HG03354 (cell line): ENCODE measurements at regions not wholly inside any gene's neighbourhood (a gene's known extent, or its start where the extent isn't known, plus 50 kb on each side); places are given as distances from the start of the nearest gene placed in this dataset.

ENCODE experiments used
- ATAC-seq: cut with Tn5 transposase; IDR thresholded peaks from one replicate; pipeline ENCODE4 v1.9.1; 2021; ENCODE audit warnings: mild to moderate bottlenecking; ENCODE audit not compliant: unreplicated experiment, poor library complexity, severe bottlenecking

- no peak for ATAC-seq
These were observed 425.1 kb downstream of the PDHA2 start for GRCh38 chr4:96264941-96265463.

- ATAC-seq, result no peak
These were observed 453.9 kb downstream of the PDHA2 start for GRCh38 chr4:96293806-96294205.

GRCh38 chr4:96295143-96295741, 455.3 kb downstream of the PDHA2 start:
- no peak for ATAC-seq

GRCh38 chr4:96301715-96302114, 461.8 kb downstream of the PDHA2 start:
- no peak for ATAC-seq

- ATAC-seq, result no peak
These were observed 465.1 kb downstream of the PDHA2 start for GRCh38 chr4:96305030-96305429.

GRCh38 chr4:96312046-96312685, 472.3 kb downstream of the PDHA2 start:
- no peak for ATAC-seq

- ATAC-seq, result no peak
These were observed 475.9 kb downstream of the PDHA2 start for GRCh38 chr4:96315815-96316214.

- no peak for ATAC-seq
These were observed 476.9 kb downstream of the PDHA2 start for GRCh38 chr4:96316776-96317175.

GRCh38 chr4:96317891-96318290, 478.0 kb downstream of the PDHA2 start:
- ATAC-seq, result no peak

GRCh38 chr4:96326846-96327245, 487.0 kb downstream of the PDHA2 start:
- ATAC-seq, result no peak

- ATAC-seq, result no peak
These were observed 502.3 kb downstream of the PDHA2 start for GRCh38 chr4:96342196-96342595.

GRCh38 chr4:96342790-96343455, 503.0 kb downstream of the PDHA2 start:
- ATAC-seq, result no peak

- no peak for ATAC-seq
These were observed 503.9 kb downstream of the PDHA2 start for GRCh38 chr4:96343836-96344235.

GRCh38 chr4:96347582-96347981, 507.7 kb downstream of the PDHA2 start:
- no peak for ATAC-seq

- no peak for ATAC-seq
These were observed 512.2 kb downstream of the PDHA2 start for GRCh38 chr4:96352051-96352517.

GRCh38 chr4:96354036-96354712, 514.3 kb downstream of the PDHA2 start:
- ATAC-seq, result no peak

GRCh38 chr4:96355414-96355813, 515.5 kb downstream of the PDHA2 start:
- ATAC-seq, result no peak

- no peak for ATAC-seq
These were observed 516.9 kb downstream of the PDHA2 start for GRCh38 chr4:96356591-96357370.

- no peak for ATAC-seq
These were observed 526.7 kb downstream of the PDHA2 start for GRCh38 chr4:96366632-96367031.

- ATAC-seq, result no peak
These were observed 535.5 kb downstream of the PDHA2 start for GRCh38 chr4:96375367-96375766.
